SK-N-SH treated with all-trans-retinoic acid at 6 μM for 48 hours (cell line): ENCODE measurements at regions not wholly inside any gene's neighbourhood (a gene's known extent, or its start where the extent isn't known, plus 50 kb on each side); places are given as distances from the start of the nearest gene placed in this dataset.

Source experiments
- ATAC-seq: fragments of 200-7000 bp; cut with Tn5 transposase; 3 replicates; pipeline ENCODE4 v1.9.1; 2020; ENCODE audit warnings: mild to moderate bottlenecking, moderate library complexity
- ARNTL ChIP-seq: fragments of 450-650 bp; formaldehyde crosslinking; IDR thresholded peaks from 2 replicates; pipeline ENCODE4 v1.5.0; 2020; ENCODE audit warnings: low read depth, mild to moderate bottlenecking, moderate library complexity, borderline replicate concordance
- BACH2 ChIP-seq: fragments of 250-450 bp; sonication (Bioruptor Pico); IDR thresholded peaks from 2 replicates; pipeline ENCODE4 v1.9.0; 2021; ENCODE audit warnings: mild to moderate bottlenecking, borderline replicate concordance
- CSDC2 ChIP-seq: fragments of 250-450 bp; sonication (Bioruptor Pico); IDR thresholded peaks from 2 replicates; pipeline ENCODE4 v1.5.0; 2020; ENCODE audit warnings: mild to moderate bottlenecking, moderate library complexity
- ESRRG ChIP-seq: fragments of 250-450 bp; sonication (Bioruptor Pico); IDR thresholded peaks from 2 replicates; pipeline ENCODE4 v1.6.1; 2021; ENCODE audit warnings: mild to moderate bottlenecking
- GLIS3 ChIP-seq: fragments of 250-450 bp; sonication (Bioruptor Pico); IDR thresholded peaks from 2 replicates; pipeline ENCODE4 v1.5.0; 2020; ENCODE audit warnings: mild to moderate bottlenecking, moderate library complexity
- ISL1 ChIP-seq: fragments of 250-450 bp; sonication (Bioruptor Pico); IDR thresholded peaks from 2 replicates; pipeline ENCODE4 v2.1.2; 2022; ENCODE audit warnings: mild to moderate bottlenecking, moderate library complexity
- OSR1 ChIP-seq: fragments of 250-450 bp; sonication (Bioruptor Pico); IDR thresholded peaks from 2 replicates; pipeline ENCODE4 v1.8.0; 2022; ENCODE audit warnings: moderate library complexity, mild to moderate bottlenecking, inconsistent platforms
- SNAI2 ChIP-seq: fragments of 250-450 bp; sonication (Bioruptor Pico); IDR thresholded peaks from 2 replicates; pipeline ENCODE4 v1.5.0; 2020; ENCODE audit warnings: mild to moderate bottlenecking, moderate library complexity
- TCF4 ChIP-seq: fragments of 250-450 bp; sonication (Bioruptor Pico); IDR thresholded peaks from 2 replicates; pipeline ENCODE4 v1.8.0; 2021; ENCODE audit warnings: mild to moderate bottlenecking, moderate library complexity, borderline replicate concordance
- TOX ChIP-seq: fragments of 250-450 bp; sonication (Bioruptor Pico); IDR thresholded peaks from 2 replicates; pipeline ENCODE4 v1.8.0; 2021; ENCODE audit warnings: mild to moderate bottlenecking, moderate library complexity, borderline replicate concordance
- ZFP3 ChIP-seq: fragments of 250-450 bp; sonication (Bioruptor Pico); IDR thresholded peaks from 2 replicates; pipeline ENCODE4 v1.5.0; 2020; ENCODE audit warnings: mild to moderate bottlenecking, moderate library complexity
- ZNF565 ChIP-seq: fragments of 450-650 bp; formaldehyde crosslinking; conservative IDR thresholded peaks from 2 replicates; pipeline ENCODE4 v1.5.0; 2020; ENCODE audit warnings: low read depth, mild to moderate bottlenecking, moderate library complexity
- ZNF70 ChIP-seq: fragments of 450-650 bp; formaldehyde crosslinking; IDR thresholded peaks from 2 replicates; pipeline ENCODE4 v1.5.0; 2020; ENCODE audit warnings: mild to moderate bottlenecking, moderate library complexity
- ZNF8 ChIP-seq: fragments of 450-650 bp; formaldehyde crosslinking; IDR thresholded peaks from 2 replicates; pipeline ENCODE4 v1.5.0; 2020; ENCODE audit warnings: mild to moderate bottlenecking, moderate library complexity
- TF ChIP-seq, protein P1 (sequence below): fragments of 250-450 bp; sonication (Bioruptor Pico); IDR thresholded peaks from 2 replicates; pipeline ENCODE4 v1.5.1; 2020; ENCODE audit warnings: low read depth, mild to moderate bottlenecking, moderate library complexity
- TF ChIP-seq, protein P2 (sequence below): fragments of 250-450 bp; sonication (Bioruptor Pico); IDR thresholded peaks from 2 replicates; pipeline ENCODE4 v1.8.0; 2020; ENCODE audit warnings: mild to moderate bottlenecking, moderate library complexity, borderline replicate concordance
- TF ChIP-seq, protein P3 (sequence below): fragments of 250-450 bp; sonication (Bioruptor Pico); IDR thresholded peaks from 2 replicates; pipeline ENCODE4 v1.5.0; 2020; ENCODE audit warnings: mild to moderate bottlenecking, moderate library complexity
- TF ChIP-seq, protein P4 (sequence below): fragments of 250-450 bp; sonication (Bioruptor Pico); IDR thresholded peaks from 2 replicates; pipeline ENCODE4 v1.8.0; 2021; ENCODE audit warnings: low read depth, mild to moderate bottlenecking, moderate library complexity, borderline replicate concordance

DNA sequence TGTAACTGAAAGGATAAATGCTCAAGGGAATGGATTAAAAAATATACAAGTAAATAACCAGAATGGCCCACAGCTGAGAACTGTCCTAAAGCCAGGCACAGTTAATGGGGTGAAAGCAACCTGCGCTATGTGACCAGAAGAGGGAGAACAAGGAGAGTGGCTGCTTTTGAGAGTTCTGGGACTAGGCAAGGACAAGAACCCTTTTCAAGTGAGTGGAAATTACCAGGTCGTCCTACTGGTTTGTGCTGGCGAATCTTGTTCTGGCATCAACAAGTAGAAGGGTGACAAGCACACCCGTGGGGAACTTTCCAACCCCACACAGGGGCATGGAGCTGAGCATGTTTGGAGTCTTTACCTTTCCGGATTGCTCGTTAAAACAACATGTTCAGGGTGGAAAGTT lies 82.8 kb downstream of the TMEM17 start:
- peak; percentile 75 for ATAC-seq
- TF ChIP-seq CSDC2 (CRISPR knock-in tag) (no peak), ISL1 (CRISPR knock-in tag) (no peak), SNAI2 (CRISPR knock-in tag) (no peak)

DNA sequence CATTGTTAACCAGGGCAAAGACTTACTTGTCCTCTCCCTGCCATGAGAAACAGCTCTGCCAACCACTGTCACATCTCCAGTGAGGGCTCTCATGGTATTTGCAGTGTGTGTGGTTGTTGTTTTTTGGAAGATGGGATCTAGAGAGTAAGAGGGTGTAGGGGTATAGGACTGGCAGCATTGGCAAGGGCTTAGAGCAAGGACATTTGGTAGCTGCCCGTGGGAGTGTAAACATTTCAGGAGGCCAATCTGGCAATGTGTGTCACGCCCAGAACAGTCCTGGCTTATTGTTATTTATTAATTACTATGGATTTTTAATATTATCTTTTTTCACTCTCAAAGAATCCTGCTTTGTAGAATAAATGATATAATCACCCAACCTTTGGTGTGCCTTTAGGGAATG lies 90.5 kb downstream of the TMEM17 start:
- TF ChIP-seq ARNTL (CRISPR knock-in tag) (no peak), ESRRG (CRISPR knock-in tag) (no peak), ISL1 (CRISPR knock-in tag) (no peak), ZFP3 (CRISPR knock-in tag) (no peak), ZNF8 (no peak), ZNF70 (CRISPR knock-in tag) (no peak), TOX (no peak), BACH2 (CRISPR knock-in tag) (no peak), ZNF565 (no peak), TCF4 (CRISPR knock-in tag) (no peak), OSR1 (no peak)
- TF ChIP-seq, protein P1, sequence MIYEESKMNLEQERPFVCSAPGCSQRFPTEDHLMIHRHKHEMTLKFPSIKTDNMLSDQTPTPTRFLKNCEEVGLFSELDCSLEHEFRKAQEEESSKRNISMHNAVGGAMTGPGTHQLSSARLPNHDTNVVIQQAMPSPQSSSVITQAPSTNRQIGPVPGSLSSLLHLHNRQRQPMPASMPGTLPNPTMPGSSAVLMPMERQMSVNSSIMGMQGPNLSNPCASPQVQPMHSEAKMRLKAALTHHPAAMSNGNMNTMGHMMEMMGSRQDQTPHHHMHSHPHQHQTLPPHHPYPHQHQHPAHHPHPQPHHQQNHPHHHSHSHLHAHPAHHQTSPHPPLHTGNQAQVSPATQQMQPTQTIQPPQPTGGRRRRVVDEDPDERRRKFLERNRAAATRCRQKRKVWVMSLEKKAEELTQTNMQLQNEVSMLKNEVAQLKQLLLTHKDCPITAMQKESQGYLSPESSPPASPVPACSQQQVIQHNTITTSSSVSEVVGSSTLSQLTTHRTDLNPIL (CRISPR knock-in tag): no peak
- TF ChIP-seq, protein P2, sequence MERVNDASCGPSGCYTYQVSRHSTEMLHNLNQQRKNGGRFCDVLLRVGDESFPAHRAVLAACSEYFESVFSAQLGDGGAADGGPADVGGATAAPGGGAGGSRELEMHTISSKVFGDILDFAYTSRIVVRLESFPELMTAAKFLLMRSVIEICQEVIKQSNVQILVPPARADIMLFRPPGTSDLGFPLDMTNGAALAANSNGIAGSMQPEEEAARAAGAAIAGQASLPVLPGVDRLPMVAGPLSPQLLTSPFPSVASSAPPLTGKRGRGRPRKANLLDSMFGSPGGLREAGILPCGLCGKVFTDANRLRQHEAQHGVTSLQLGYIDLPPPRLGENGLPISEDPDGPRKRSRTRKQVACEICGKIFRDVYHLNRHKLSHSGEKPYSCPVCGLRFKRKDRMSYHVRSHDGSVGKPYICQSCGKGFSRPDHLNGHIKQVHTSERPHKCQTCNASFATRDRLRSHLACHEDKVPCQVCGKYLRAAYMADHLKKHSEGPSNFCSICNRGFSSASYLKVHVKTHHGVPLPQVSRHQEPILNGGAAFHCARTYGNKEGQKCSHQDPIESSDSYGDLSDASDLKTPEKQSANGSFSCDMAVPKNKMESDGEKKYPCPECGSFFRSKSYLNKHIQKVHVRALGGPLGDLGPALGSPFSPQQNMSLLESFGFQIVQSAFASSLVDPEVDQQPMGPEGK (CRISPR knock-in tag): no peak
- TF ChIP-seq, protein P3, sequence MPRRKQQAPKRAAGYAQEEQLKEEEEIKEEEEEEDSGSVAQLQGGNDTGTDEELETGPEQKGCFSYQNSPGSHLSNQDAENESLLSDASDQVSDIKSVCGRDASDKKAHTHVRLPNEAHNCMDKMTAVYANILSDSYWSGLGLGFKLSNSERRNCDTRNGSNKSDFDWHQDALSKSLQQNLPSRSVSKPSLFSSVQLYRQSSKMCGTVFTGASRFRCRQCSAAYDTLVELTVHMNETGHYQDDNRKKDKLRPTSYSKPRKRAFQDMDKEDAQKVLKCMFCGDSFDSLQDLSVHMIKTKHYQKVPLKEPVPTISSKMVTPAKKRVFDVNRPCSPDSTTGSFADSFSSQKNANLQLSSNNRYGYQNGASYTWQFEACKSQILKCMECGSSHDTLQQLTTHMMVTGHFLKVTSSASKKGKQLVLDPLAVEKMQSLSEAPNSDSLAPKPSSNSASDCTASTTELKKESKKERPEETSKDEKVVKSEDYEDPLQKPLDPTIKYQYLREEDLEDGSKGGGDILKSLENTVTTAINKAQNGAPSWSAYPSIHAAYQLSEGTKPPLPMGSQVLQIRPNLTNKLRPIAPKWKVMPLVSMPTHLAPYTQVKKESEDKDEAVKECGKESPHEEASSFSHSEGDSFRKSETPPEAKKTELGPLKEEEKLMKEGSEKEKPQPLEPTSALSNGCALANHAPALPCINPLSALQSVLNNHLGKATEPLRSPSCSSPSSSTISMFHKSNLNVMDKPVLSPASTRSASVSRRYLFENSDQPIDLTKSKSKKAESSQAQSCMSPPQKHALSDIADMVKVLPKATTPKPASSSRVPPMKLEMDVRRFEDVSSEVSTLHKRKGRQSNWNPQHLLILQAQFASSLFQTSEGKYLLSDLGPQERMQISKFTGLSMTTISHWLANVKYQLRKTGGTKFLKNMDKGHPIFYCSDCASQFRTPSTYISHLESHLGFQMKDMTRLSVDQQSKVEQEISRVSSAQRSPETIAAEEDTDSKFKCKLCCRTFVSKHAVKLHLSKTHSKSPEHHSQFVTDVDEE (CRISPR knock-in tag): no peak

DNA sequence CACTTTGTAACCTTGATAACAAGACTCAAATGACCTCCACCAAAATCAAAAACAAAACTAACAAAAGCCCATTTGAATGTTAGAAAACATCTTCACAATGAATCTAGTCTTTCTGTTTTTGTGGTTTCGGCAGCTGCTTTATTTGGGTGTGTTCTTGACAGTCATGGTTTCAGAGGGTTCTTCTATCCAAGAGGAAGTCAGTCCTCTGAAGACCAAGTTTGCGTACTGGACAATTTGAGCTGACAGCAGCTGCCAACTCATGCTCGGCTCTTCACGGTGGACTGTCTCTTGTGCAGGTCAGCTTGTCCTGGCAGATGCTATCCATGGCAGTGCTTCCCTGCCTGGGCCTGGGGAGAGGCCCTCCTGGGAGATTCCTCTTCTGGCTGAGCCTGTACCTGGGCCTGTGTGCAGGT lies 91.0 kb downstream of the TMEM17 start:
- ATAC-seq: no peak
- TF ChIP-seq OSR1: no peak

More for the DNA sequence above, 90.5 kb downstream of the TMEM17 start:
- no peak for ATAC-seq

DNA sequence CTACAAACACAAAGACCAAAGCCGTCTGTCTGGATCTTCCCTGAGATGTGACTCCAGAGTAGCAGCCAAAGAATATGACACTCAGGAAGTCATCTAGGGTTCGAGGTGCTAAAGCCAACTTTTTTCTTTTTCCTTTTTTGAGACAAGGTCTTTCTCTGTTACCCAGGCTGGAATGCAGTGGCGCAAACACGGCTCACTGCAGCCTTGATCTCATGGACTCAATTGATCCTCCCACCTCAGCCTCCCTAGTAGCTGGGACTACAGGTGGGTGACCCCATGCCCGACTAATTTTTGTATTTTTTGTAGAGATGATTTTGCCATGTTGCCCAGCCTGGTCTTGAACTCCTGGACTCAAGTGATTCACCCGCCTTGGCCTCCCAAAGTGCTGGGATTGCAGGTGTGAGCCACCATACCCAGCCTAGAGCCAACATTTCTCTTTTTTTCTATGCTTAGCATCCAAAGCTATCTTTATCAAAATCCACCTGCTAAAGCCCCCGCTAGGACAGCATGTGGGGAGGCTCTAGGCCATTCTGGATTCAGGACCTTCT lies 92.8 kb downstream of the TMEM17 start:
- ATAC-seq: no peak

More for the DNA sequence above, 92.8 kb downstream of the TMEM17 start:
- TF ChIP-seq ZFP3 (CRISPR knock-in tag): no peak
- no peak for TF ChIP-seq GLIS3 (CRISPR knock-in tag)
- TF ChIP-seq CSDC2 (CRISPR knock-in tag): no peak
- no peak for TF ChIP-seq SNAI2 (CRISPR knock-in tag)
- no peak for TF ChIP-seq OSR1
- TF ChIP-seq, protein P4, sequence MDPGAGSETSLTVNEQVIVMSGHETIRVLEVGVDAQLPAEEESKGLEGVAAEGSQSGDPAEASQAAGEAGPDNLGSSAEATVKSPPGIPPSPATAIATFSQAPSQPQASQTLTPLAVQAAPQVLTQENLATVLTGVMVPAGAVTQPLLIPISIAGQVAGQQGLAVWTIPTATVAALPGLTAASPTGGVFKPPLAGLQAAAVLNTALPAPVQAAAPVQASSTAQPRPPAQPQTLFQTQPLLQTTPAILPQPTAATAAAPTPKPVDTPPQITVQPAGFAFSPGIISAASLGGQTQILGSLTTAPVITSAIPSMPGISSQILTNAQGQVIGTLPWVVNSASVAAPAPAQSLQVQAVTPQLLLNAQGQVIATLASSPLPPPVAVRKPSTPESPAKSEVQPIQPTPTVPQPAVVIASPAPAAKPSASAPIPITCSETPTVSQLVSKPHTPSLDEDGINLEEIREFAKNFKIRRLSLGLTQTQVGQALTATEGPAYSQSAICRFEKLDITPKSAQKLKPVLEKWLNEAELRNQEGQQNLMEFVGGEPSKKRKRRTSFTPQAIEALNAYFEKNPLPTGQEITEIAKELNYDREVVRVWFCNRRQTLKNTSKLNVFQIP: no peak
- TF ChIP-seq, protein P3 (CRISPR knock-in tag): no peak
- TF ChIP-seq, protein P2 (CRISPR knock-in tag): no peak
